Suprapubic skin (tissue), 4 donors: ENCODE measurements at regions not wholly inside any gene's neighbourhood (a gene's known extent, or its start where the extent isn't known, plus 50 kb on each side); places are given as distances from the start of the nearest gene placed in this dataset.
A peak's percentile ranks its signal among the peaks of the same experiment; 100 is the strongest.

Source experiments
- DNase-seq, 2 donors: peaks; one replicate each; pipeline ENCODE4 v3.0.0-alpha.2; 2019; ENCODE audit warnings: low spot score in 2 of 2
- H3K27ac ChIP-seq: fragments of 200-600 bp; sonication (generic); one replicate; pipeline ENCODE4 v1.5.1; 2019
- H3K27me3 ChIP-seq: fragments of 200-600 bp; sonication (generic); one replicate; pipeline ENCODE4 v1.5.1; 2019
- H3K36me3 ChIP-seq: fragments of 200-600 bp; sonication (generic); one replicate; pipeline ENCODE4 v1.5.1; 2019
- H3K4me1 ChIP-seq: fragments of 200-600 bp; sonication (generic); one replicate; pipeline ENCODE4 v1.5.1; 2019
- H3K4me3 ChIP-seq: fragments of 200-600 bp; sonication (generic); one replicate; pipeline ENCODE4 v1.5.1; 2019; ENCODE audit warnings: mild to moderate bottlenecking
- H3K9me3 ChIP-seq: fragments of 200-600 bp; sonication (generic); one replicate; pipeline ENCODE4 v1.5.1; 2019
- CTCF ChIP-seq, 2 donors: fragments of 200-600 bp in 1 of 2; fragments of 450-650 bp in 1 of 2; sonication (generic) in 1 of 2; IDR thresholded peaks; one replicate each; pipeline ENCODE4 v1.5.1; 2016 to 2019; ENCODE audit warnings: antibody characterized with exemption in 2 of 2, mild to moderate bottlenecking in 1 of 2, moderate library complexity in 1 of 2
- EP300 ChIP-seq: sonication (generic); formaldehyde crosslinking; IDR thresholded peaks from one replicate; pipeline ENCODE4 v1.6.1; 2017; ENCODE audit warnings: antibody characterized with exemption
- POLR2A ChIP-seq, 2 donors: fragments of 450-650 bp; IDR thresholded peaks; one replicate each; pipeline ENCODE4 v1.6.1; 2017; ENCODE audit warnings: antibody characterized with exemption in 2 of 2, mild to moderate bottlenecking in 2 of 2, moderate library complexity in 2 of 2
- POLR2AphosphoS5 ChIP-seq, 3 donors: sonication (generic); formaldehyde crosslinking; IDR thresholded peaks; one replicate each; pipeline ENCODE4 v1.6.1; 2017; ENCODE audit warnings: antibody characterized with exemption in 3 of 3
- WGBS: methylation state at CpG from one replicate; pipeline ENCODE4 v1.1.5; 2018; 5-methylcytosine and 5-hydroxymethylcytosine counted together

DNA sequence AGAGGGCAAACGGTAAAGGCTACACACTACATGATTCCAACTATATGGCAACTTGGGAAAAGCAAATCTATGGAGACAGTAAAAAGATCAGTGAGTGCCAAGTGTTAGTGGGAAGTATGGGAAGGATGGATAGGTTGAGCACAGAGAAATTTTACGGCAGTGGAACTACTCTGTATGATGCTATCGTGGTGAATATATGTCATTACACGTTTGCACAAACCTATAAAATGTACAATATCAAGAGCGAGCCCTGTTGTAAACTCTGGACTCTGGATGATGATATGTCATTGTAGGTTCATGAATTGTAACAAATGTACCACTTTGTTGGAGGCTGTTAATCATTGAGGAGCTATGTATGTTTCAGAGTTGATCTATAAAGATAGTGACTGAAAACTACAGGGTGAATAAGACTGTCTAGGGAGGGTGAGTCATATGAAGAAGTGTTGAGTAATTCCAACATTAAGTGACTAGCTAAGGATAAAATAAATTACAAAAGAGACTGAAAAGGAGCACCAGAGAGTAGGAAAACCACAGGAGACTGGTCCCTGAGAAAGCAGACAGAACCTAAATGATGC, 349.2 kb upstream of the LMO3 start:
- no peak overlapping the region for H3K27ac ChIP-seq
- no peak overlapping the region for H3K4me3 ChIP-seq
- no peak for TF ChIP-seq POLR2AphosphoS5 (IDR thresholded peaks at IDR 0.05)
- TF ChIP-seq EP300, result no peak
- no peak for TF ChIP-seq CTCF (IDR thresholded peaks at IDR 0.05)
- no peak for TF ChIP-seq POLR2A (IDR thresholded peaks at IDR 0.05)
- DNase-seq, result no peak
- no peaks in the 10 kb centered on the region for H3K36me3 ChIP-seq
- no peaks in the 10 kb centered on the region for H3K27me3 ChIP-seq
- H3K9me3 ChIP-seq, result no peaks in the 10 kb centered on the region
- WGBS, result 81% methylated on average over 5 of the region's 5 CpGs
- no peaks in the 10 kb centered on the region for H3K4me1 ChIP-seq

DNA sequence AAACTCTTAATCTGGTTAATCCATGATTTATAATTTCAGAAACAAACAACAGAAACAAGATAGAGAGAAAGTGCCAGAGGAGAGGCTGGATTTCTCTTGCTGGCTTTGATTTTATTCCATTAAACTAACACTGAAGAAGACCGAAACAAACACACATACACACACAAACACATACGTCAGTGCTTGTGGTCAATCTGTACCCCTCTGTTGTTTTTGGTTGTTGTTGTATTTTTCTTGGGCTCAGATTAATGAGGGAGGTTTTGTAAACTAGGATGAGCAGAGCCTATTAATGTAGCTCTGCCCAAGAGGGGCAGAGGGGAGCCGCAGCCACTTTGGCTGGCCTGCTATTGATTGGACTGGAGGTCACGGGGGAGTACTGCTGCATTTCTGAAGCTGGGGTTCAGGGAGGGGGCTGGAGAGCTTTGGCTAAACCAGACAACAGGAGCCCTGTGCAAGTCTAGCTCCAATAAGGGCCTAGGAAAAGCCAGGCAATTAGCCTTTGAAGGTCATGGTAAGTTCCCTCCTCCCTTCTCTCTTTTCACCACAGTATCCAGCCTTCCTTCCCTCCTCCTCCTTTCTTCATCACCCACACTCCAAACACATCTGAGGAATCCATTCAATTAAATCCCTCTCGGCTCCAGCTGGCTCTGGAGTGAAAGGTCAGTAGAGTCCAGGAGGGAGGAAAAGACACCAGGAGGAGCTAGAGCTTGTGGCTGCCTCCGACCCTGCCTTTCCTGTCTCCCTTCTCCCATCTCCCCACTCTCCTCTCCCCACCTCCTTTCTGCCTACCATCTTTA, 344.1 kb upstream of the LMO3 start:
- no peak overlapping the region for H3K4me3 ChIP-seq
- no peaks in the 10 kb centered on the region for H3K36me3 ChIP-seq
- no peak overlapping the region for H3K27ac ChIP-seq
- 71% methylated on average over 6 of the region's 6 CpGs for WGBS
- H3K27me3 ChIP-seq, result no peaks in the 10 kb centered on the region
- H3K4me1 ChIP-seq, result no peaks in the 10 kb centered on the region
- TF ChIP-seq EP300 (no peak), POLR2AphosphoS5 (IDR thresholded peaks at IDR 0.05) (no peak)
- no peak for DNase-seq
- H3K9me3 ChIP-seq, result no peaks in the 10 kb centered on the region

DNA sequence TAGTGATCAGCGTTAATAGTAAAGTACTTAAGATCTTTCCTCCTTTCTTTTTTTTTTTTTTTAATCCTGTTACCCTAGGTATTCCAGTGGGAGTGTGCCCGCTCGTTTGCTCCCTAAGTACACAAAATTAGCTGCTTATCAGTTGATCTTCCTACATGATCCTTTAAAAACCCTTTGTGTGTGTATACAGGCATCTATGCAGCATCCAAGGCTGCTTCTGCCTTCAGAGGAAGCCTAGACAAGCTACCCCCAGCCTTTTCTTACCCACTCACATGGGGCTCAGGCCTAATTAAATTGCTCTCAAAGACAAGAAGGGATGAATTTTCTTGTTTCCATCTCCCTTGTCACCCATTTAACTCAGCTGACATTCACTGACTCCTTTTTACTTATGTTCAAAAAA, 343.4 kb upstream of the LMO3 start:
- H3K36me3 ChIP-seq, result no peaks in the 10 kb centered on the region
- no peak overlapping the region for H3K4me3 ChIP-seq
- 65% methylated on average over 3 of the region's 3 CpGs for WGBS
- no peak overlapping the region for H3K27ac ChIP-seq
- no peaks in the 10 kb centered on the region for H3K9me3 ChIP-seq
- no peaks in the 10 kb centered on the region for H3K27me3 ChIP-seq
- no peaks in the 10 kb centered on the region for H3K4me1 ChIP-seq
- no peak for DNase-seq
- TF ChIP-seq POLR2AphosphoS5 (IDR thresholded peaks at IDR 0.05), result no peak
- no peak for TF ChIP-seq POLR2A (IDR thresholded peaks at IDR 0.05)
- TF ChIP-seq CTCF (IDR thresholded peaks at IDR 0.05), result no peak
- TF ChIP-seq EP300, result no peak

GRCh38 chr12:16946704-16947103, 340.7 kb upstream of the LMO3 start:
- no peak for DNase-seq
- Histone ChIP-seq H3K4me1 (no peaks in the 10 kb centered on the region), H3K27me3 (no peaks in the 10 kb centered on the region), H3K4me3 (no peak overlapping the region), H3K36me3 (no peaks in the 10 kb centered on the region), H3K27ac (no peak overlapping the region), H3K9me3 (no peaks in the 10 kb centered on the region)
- TF ChIP-seq EP300 (no peak), POLR2A (IDR thresholded peaks at IDR 0.05) (no peak), POLR2AphosphoS5 (IDR thresholded peaks at IDR 0.05) (no peak), CTCF (IDR thresholded peaks at IDR 0.05) (no peak)

DNA sequence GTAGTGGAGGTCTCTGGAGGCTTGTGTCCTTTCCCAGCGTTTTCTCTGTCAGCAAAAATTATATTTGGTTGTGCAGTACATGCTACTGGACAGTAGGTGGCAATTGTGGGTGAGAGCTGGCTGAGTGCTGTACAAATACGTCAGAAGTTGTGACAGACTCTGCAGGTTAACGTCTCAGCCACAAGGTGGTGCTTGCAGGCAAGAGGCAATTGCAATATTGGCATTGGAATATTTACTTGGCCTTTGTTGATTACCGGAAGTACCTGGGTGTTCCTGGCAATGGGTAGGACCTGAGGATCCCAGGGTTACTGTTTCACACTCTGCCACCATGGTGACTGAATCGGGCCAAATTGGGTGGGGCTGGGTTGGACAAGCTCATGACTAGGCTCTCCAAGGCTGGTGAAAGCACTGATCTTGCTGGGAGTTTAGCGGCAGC, 333.9 kb upstream of the LMO3 start:
- DNase-seq, result no peak
- Histone ChIP-seq H3K27me3 (no peaks in the 10 kb centered on the region), H3K9me3 (peaks cover 7% of the 10 kb centered on the region), H3K36me3 (no peaks in the 10 kb centered on the region), H3K27ac (no peak overlapping the region), H3K4me3 (no peak overlapping the region), H3K4me1 (no peaks in the 10 kb centered on the region)
- WGBS, result 43% methylated on average over 5 of the region's 6 CpGs
- TF ChIP-seq EP300 (no peak), CTCF (IDR thresholded peaks at IDR 0.05) (peak in 1 of 2 donors; percentile 43)
